HepG2 (cell line): ENCODE measurements at regions not wholly inside any gene's neighbourhood (a gene's known extent, or its start where the extent isn't known, plus 50 kb on each side); places are given as distances from the start of the nearest gene placed in this dataset.

Experiments used
- ARID2 ChIP-seq: sonication (generic); formaldehyde crosslinking; IDR thresholded peaks from 2 replicates; pipeline ENCODE4 v1.8.1; 2022; ENCODE audit warnings: mild to moderate bottlenecking, missing genetic modification reagents, borderline replicate concordance
- ATRX ChIP-seq: sonication (generic); formaldehyde crosslinking; IDR thresholded peaks from 2 replicates; pipeline ENCODE4 v1.4.0; 2020; ENCODE audit warnings: missing genetic modification reagents, borderline replicate concordance
- CEBPB ChIP-seq: IDR thresholded peaks from 2 replicates; pipeline ENCODE4 v1.6.1; 2011; ENCODE audit warnings: low read depth, low read length, improper control_type of control experiment, borderline replicate concordance
- MED13 ChIP-seq: sonication (generic); formaldehyde crosslinking; IDR thresholded peaks from 2 replicates; pipeline ENCODE4 v1.5.0; 2020; ENCODE audit warnings: missing genetic modification reagents
- NFIC ChIP-seq: IDR thresholded peaks from 2 replicates; pipeline ENCODE4 v1.6.1; 2012; ENCODE audit warnings: mild to moderate bottlenecking, low read length, inconsistent platforms
- SRF ChIP-seq: IDR thresholded peaks from 2 replicates; pipeline ENCODE4 v1.6.1; 2011; ENCODE audit warnings: mild to moderate bottlenecking, low read depth, low read length, moderate library complexity
- TF ChIP-seq, protein P1 (sequence below): sonication (generic); formaldehyde crosslinking; IDR thresholded peaks from 2 replicates; pipeline ENCODE4 v1.5.0; 2020; ENCODE audit warnings: mild to moderate bottlenecking, missing genetic modification reagents, moderate library complexity
- TF ChIP-seq, protein P2 (sequence below): sonication (generic); formaldehyde crosslinking; IDR thresholded peaks from 2 replicates; pipeline ENCODE4 v1.8.1; 2023; ENCODE audit warnings: missing genetic modification reagents, inconsistent platforms, borderline replicate concordance
- TF ChIP-seq, protein P3 (sequence below): IDR thresholded peaks from 2 replicates; pipeline ENCODE4 v1.6.1; 2016; ENCODE audit warnings: control low read depth
- TF ChIP-seq, protein P4 (sequence below): sonication (generic); formaldehyde crosslinking; IDR thresholded peaks from 2 replicates; pipeline ENCODE4 v1.5.0; 2020; ENCODE audit warnings: missing genetic modification reagents, mild to moderate bottlenecking, borderline replicate concordance

DNA sequence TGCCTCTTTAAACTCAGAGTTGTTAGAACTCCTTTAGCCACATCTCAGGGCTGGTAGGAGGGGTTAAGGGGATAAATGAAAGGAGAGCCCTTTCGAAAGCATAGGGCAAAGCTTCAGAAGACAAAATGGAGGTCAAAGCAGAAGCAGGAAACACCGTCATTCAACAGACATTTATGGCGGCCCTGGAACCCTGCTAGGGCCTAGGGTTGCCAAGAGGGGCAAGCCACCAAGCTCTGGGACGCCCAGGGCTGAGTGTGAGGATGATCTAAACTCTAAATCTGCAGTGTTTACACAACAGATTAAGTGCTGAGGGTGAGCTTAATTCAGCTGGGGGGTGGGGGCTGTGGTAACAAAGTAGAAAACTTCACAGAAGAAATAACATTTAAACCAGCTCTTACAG is 79.0 kb upstream of the NFE2L3 start:
- TF ChIP-seq ATRX (CRISPR knock-in tag) (no peak), MED13 (CRISPR knock-in tag) (no peak), NFIC (no peak), ARID2 (CRISPR knock-in tag) (no peak), SRF (no peak), CEBPB (no peak)
- TF ChIP-seq, protein P1, sequence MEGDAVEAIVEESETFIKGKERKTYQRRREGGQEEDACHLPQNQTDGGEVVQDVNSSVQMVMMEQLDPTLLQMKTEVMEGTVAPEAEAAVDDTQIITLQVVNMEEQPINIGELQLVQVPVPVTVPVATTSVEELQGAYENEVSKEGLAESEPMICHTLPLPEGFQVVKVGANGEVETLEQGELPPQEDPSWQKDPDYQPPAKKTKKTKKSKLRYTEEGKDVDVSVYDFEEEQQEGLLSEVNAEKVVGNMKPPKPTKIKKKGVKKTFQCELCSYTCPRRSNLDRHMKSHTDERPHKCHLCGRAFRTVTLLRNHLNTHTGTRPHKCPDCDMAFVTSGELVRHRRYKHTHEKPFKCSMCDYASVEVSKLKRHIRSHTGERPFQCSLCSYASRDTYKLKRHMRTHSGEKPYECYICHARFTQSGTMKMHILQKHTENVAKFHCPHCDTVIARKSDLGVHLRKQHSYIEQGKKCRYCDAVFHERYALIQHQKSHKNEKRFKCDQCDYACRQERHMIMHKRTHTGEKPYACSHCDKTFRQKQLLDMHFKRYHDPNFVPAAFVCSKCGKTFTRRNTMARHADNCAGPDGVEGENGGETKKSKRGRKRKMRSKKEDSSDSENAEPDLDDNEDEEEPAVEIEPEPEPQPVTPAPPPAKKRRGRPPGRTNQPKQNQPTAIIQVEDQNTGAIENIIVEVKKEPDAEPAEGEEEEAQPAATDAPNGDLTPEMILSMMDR (CRISPR knock-in tag) = no peak
- TF ChIP-seq, protein P2, sequence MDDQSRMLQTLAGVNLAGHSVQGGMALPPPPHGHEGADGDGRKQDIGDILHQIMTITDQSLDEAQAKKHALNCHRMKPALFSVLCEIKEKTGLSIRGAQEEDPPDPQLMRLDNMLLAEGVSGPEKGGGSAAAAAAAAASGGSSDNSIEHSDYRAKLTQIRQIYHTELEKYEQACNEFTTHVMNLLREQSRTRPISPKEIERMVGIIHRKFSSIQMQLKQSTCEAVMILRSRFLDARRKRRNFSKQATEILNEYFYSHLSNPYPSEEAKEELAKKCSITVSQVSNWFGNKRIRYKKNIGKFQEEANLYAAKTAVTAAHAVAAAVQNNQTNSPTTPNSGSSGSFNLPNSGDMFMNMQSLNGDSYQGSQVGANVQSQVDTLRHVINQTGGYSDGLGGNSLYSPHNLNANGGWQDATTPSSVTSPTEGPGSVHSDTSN (CRISPR knock-in tag) = no peak
- TF ChIP-seq, protein P3, sequence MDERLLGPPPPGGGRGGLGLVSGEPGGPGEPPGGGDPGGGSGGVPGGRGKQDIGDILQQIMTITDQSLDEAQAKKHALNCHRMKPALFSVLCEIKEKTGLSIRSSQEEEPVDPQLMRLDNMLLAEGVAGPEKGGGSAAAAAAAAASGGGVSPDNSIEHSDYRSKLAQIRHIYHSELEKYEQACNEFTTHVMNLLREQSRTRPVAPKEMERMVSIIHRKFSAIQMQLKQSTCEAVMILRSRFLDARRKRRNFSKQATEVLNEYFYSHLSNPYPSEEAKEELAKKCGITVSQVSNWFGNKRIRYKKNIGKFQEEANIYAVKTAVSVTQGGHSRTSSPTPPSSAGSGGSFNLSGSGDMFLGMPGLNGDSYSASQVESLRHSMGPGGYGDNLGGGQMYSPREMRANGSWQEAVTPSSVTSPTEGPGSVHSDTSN (CRISPR knock-in tag) = no peak
- TF ChIP-seq, protein P4, sequence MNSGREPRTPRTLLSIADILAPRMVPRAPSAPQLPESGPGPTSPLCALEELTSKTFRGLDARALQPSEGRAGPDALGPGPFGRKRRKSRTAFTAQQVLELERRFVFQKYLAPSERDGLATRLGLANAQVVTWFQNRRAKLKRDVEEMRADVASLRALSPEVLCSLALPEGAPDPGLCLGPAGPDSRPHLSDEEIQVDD (CRISPR knock-in tag) = no peak
